ENCODE measurements at regions not wholly inside any gene's neighbourhood (a gene's known extent, or its start where the extent isn't known, plus 50 kb on each side); places are given as distances from the start of the nearest gene placed in this dataset.
"Not testable (repeated sequence)": the region's sequence is repeated elsewhere in the genome, so short reads cannot be mapped to it uniquely, and the experiment has no call there.

DNA sequence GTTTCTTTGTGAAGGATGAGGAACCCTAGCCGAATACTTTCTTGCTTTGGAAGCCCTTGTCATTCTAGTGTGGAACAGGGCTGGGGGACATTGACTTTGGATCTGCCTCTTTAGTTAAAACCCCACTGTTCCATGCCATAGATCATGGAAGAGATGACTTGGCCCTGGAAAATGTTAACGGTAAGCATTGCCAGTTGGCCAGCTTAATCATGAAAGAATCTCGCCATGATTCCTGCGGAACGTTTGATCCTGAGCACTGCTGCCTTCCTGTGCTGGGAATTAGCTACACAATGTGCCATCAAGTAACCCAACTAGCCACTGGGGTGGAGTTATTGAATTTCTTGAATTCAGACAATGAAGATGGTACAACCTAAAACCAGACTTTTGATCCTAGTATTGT, 177.6 kb upstream of the FZD8 start:
- Histone ChIP-seq H3K9ac (ENCODE audit: low read length) (no peak overlapping the region), H3K9me3 (ENCODE audit: control insufficient read depth, low read length) (no peaks in the 10 kb centered on the region), H3K27me3 (ENCODE audit: control insufficient read depth, insufficient read depth, low read length) (no peaks in the 10 kb centered on the region), H3K36me3 (ENCODE audit: control insufficient read depth, insufficient read depth, low read length) (no peaks in the 10 kb centered on the region), H3K4me3 (ENCODE audit: low read length) (no peak overlapping the region), H3K4me1 (ENCODE audit: control insufficient read depth, insufficient read depth, low read length) (no peaks in the 10 kb centered on the region)

DNA sequence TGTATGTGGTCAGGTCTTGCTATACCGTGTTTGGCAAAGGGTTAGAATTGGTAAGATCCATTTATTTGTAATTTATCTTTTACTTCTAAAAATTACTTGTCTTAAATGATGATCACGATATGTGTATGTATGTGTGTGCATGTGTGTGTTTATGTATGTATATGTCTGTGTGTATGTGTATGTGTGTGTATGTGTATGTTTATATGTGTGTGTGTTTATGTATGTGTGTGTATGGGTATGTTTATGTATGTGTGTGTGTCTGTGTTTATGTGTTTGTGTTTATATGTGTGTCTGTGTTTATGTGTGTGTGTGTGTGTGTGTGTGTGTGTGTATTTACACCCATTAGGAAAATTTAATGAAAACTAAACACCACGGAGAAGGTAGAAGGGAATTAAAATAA, 176.9 kb upstream of the FZD8 start:
- Histone ChIP-seq H3K9ac (ENCODE audit: low read length) (no peak overlapping the region), H3K4me1 (ENCODE audit: control insufficient read depth, insufficient read depth, low read length) (no peaks in the 10 kb centered on the region), H3K9me3 (ENCODE audit: control insufficient read depth, low read length) (no peaks in the 10 kb centered on the region), H3K36me3 (ENCODE audit: control insufficient read depth, insufficient read depth, low read length) (no peaks in the 10 kb centered on the region), H3K4me3 (ENCODE audit: low read length) (no peak overlapping the region), H3K27me3 (ENCODE audit: control insufficient read depth, insufficient read depth, low read length) (no peaks in the 10 kb centered on the region)

DNA sequence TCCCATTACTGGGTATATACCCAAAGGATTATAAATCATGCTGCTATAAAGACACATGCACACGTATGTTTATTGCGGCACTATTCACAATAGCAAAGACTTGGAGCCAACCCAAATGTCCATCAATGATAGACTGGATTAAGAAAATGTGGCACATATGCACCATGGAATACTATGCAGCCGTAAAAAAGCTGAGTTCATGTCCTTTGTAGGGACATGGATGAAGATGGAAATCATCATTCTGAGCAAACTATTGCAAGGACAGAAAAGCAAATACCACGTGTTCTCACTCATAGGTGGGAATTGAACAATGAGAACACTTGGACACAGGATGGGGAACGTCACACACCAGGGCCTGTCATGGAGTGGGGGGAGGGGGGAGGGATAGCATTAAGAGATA, 175.0 kb upstream of the FZD8 start:
- not testable (repeated sequence) for H3K9me3 ChIP-seq (ENCODE audit: control insufficient read depth, low read length); H3K27me3 ChIP-seq (ENCODE audit: control insufficient read depth, insufficient read depth, low read length); H3K36me3 ChIP-seq (ENCODE audit: control insufficient read depth, insufficient read depth, low read length); H3K4me1 ChIP-seq (ENCODE audit: control insufficient read depth, insufficient read depth, low read length); H3K4me3 ChIP-seq (ENCODE audit: low read length); H3K9ac ChIP-seq (ENCODE audit: low read length)

DNA sequence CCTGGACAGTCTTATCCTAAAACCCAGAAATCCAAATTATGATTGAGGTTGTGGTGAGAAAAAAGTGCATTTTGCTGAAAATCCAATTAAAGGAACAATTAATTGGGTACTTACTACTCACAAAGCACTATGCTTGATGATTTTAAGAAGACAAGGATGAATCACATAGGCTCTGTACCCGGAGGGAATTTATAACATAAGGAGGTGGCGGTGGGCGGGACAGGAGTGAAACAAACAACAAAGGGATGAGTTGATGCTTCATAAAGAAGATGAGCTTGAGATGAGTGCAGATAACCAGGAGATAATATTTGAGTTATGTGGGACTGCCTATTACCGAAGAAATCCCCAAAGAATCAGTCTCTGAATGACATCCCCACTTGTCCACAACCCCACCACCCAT, 171.1 kb upstream of the FZD8 start:
- Histone ChIP-seq H3K4me3 (ENCODE audit: low read length) (no peak overlapping the region), H3K27me3 (ENCODE audit: control insufficient read depth, insufficient read depth, low read length) (no peaks in the 10 kb centered on the region)

DNA sequence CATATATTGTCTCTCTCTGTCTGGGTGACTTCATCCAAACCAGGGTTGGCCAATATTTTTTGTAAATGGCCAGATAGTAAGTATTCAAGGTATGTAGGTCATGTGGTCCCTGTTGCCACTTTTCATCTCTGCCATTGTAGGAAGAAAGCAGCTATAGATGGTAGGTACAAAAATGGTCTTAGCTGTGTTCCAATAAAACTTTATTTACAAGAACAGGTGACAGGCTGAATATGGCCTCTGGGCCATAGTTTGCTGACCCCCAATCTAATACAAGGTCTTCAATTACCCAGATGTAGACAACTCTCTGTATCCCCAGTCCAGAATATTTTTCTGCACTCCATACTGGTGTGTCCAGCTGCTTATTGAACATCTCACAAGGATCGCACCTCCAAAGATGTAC, 166.2 kb upstream of the FZD8 start:
- no peaks in the 10 kb centered on the region for H3K36me3 ChIP-seq (ENCODE audit: control insufficient read depth, insufficient read depth, low read length)
- no peaks in the 10 kb centered on the region for H3K9me3 ChIP-seq (ENCODE audit: control insufficient read depth, low read length)
- no peaks in the 10 kb centered on the region for H3K4me1 ChIP-seq (ENCODE audit: control insufficient read depth, insufficient read depth, low read length)
- no peak overlapping the region for H3K9ac ChIP-seq (ENCODE audit: low read length)
- H3K27me3 ChIP-seq (ENCODE audit: control insufficient read depth, insufficient read depth, low read length) = no peaks in the 10 kb centered on the region
- no peak overlapping the region for H3K4me3 ChIP-seq (ENCODE audit: low read length)

More for the DNA sequence above, 171.1 kb upstream of the FZD8 start:
- Histone ChIP-seq H3K4me1 (ENCODE audit: control insufficient read depth, insufficient read depth, low read length) (no peaks in the 10 kb centered on the region), H3K9me3 (ENCODE audit: control insufficient read depth, low read length) (no peaks in the 10 kb centered on the region), H3K9ac (ENCODE audit: low read length) (no peak overlapping the region), H3K36me3 (ENCODE audit: control insufficient read depth, insufficient read depth, low read length) (no peaks in the 10 kb centered on the region)

DNA sequence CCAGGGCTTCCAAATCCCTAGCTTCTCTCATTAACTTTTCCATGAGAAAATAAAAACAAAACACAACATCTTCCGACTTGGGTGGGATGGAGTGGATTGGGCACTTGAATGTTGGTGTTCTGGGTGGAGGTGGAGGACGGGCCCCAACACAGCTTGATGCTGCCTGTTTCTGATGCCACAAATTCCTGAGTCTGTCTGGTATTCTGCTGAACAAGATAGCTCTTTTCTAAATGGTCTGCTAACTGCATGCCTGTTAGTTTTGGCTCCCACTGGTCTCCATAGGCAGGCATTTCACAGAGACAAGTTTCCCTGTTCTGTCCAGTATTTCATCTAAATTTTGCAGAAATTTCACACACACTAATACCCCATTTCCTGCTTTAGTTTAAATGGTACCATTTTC, 160.9 kb upstream of the FZD8 start:
- Histone ChIP-seq H3K4me1 (ENCODE audit: control insufficient read depth, insufficient read depth, low read length) (no peaks in the 10 kb centered on the region), H3K9ac (ENCODE audit: low read length) (no peak overlapping the region), H3K4me3 (ENCODE audit: low read length) (no peak overlapping the region), H3K36me3 (ENCODE audit: control insufficient read depth, insufficient read depth, low read length) (no peaks in the 10 kb centered on the region), H3K9me3 (ENCODE audit: control insufficient read depth, low read length) (no peaks in the 10 kb centered on the region), H3K27me3 (ENCODE audit: control insufficient read depth, insufficient read depth, low read length) (no peaks in the 10 kb centered on the region)

DNA sequence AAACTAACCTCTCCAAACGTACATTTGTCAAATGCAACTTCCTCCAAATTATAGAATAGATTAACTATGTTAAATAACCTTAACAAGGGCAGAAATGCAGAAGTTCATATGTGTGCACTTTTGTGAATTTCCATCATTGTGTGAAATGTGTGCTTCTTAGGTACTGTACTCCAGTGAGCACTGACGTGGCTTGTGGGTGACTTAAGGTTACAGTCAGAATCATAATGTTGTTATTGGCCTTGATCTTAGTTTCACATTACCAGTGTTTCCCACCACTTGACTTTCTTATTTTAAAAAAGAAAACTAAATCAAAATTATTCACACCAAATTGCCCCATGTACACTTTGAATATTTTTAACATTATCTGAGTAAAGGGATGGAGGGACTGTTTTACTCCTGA, 155.1 kb upstream of the FZD8 start:
- no peaks in the 10 kb centered on the region for H3K36me3 ChIP-seq (ENCODE audit: control insufficient read depth, insufficient read depth, low read length)
- no peaks in the 10 kb centered on the region for H3K27me3 ChIP-seq (ENCODE audit: control insufficient read depth, insufficient read depth, low read length)
- H3K4me3 ChIP-seq (ENCODE audit: low read length) = no peak overlapping the region
- no peak overlapping the region for H3K9ac ChIP-seq (ENCODE audit: low read length)
- H3K9me3 ChIP-seq (ENCODE audit: control insufficient read depth, low read length) = no peaks in the 10 kb centered on the region
- H3K4me1 ChIP-seq (ENCODE audit: control insufficient read depth, insufficient read depth, low read length) = no peaks in the 10 kb centered on the region

DNA sequence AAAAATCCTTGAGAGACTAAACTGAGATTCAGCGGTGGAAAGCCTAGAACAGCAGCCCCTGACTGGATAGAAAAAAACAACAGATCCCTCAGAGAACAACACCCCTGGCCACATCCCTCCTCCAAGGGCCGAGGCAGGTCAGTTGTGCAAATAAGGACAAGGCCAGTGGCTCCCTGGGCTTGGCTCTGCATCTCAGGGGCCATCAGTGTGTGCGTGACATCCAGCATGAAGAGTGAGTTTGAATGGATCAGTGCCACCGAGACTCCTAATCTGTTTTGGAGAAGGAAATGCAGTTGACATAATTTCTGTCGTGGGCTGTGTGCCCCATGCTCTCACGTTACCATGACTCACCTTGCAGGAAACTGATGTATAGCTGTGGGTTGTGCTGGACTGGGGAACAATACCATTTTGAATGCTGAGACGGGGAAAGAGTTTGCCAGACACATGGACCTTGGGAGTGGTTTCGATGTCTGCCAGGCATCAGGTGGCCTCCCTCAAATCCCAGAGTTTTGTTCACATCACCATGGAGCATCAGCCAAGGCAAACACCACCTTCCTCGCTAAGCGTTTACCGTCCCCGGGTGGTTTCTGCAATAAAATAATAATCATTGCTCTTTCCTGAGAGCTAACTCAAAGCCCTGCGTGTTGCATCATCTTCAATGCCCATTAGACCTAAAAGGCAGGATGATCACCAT, 153.2 kb upstream of the FZD8 start:
- H3K27me3 ChIP-seq (ENCODE audit: control insufficient read depth, insufficient read depth, low read length) = no peaks in the 10 kb centered on the region
- no peaks in the 10 kb centered on the region for H3K9me3 ChIP-seq (ENCODE audit: control insufficient read depth, low read length)
- H3K36me3 ChIP-seq (ENCODE audit: control insufficient read depth, insufficient read depth, low read length) = no peaks in the 10 kb centered on the region
- no peak overlapping the region for H3K4me3 ChIP-seq (ENCODE audit: low read length)
- no peaks in the 10 kb centered on the region for H3K4me1 ChIP-seq (ENCODE audit: control insufficient read depth, insufficient read depth, low read length)
- H3K9ac ChIP-seq (ENCODE audit: low read length) = no peak overlapping the region

DNA sequence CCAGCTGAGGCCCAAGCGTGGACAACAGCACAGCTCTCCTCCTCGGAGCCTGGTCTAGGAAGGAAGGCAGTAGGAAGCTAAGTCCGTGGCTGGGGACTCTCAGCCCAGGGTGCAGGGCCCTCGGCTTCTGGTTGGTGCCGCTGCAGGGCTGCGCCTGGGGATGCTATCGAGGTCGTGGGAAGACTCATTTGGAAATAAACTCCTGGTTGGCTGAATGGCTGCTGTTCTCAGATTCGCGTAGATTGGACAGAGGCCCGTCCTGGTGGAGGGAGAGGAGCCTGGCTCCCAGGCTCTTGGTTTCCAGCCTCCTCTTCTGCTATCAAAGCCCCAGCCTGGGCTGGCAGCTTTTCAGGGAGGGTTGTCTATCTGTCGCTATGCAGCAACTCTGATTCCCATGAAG, 152.6 kb upstream of the FZD8 start:
- no peaks in the 10 kb centered on the region for H3K9me3 ChIP-seq (ENCODE audit: control insufficient read depth, low read length)
- no peaks in the 10 kb centered on the region for H3K27me3 ChIP-seq (ENCODE audit: control insufficient read depth, insufficient read depth, low read length)
- no peaks in the 10 kb centered on the region for H3K4me1 ChIP-seq (ENCODE audit: control insufficient read depth, insufficient read depth, low read length)
- no peaks in the 10 kb centered on the region for H3K36me3 ChIP-seq (ENCODE audit: control insufficient read depth, insufficient read depth, low read length)
- no peak overlapping the region for H3K4me3 ChIP-seq (ENCODE audit: low read length)
- H3K9ac ChIP-seq (ENCODE audit: low read length) = no peak overlapping the region

DNA sequence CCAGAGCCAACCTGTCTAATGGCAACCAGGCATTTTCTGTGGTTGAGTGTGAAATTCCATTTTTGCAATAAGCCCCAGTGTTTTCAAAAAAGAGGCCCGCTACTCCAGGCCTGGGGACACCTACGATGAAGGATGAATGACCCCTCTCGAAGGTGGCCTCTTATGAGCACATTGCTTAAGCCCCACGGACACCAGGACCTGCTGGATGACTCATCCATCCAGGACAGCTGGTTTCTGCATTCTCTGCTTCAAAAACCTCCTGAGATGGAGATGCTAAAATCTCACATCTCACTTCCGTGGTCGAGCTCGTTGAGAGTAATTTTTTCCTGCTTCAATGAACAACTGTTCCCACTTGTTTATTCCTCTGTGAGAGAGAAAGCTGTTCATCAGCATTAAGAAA, 150.2 kb upstream of the FZD8 start:
- Histone ChIP-seq H3K4me1 (ENCODE audit: control insufficient read depth, insufficient read depth, low read length) (no peaks in the 10 kb centered on the region), H3K4me3 (ENCODE audit: low read length) (no peak overlapping the region), H3K9ac (ENCODE audit: low read length) (no peak overlapping the region), H3K9me3 (ENCODE audit: control insufficient read depth, low read length) (no peaks in the 10 kb centered on the region), H3K36me3 (ENCODE audit: control insufficient read depth, insufficient read depth, low read length) (no peaks in the 10 kb centered on the region), H3K27me3 (ENCODE audit: control insufficient read depth, insufficient read depth, low read length) (no peaks in the 10 kb centered on the region)

DNA sequence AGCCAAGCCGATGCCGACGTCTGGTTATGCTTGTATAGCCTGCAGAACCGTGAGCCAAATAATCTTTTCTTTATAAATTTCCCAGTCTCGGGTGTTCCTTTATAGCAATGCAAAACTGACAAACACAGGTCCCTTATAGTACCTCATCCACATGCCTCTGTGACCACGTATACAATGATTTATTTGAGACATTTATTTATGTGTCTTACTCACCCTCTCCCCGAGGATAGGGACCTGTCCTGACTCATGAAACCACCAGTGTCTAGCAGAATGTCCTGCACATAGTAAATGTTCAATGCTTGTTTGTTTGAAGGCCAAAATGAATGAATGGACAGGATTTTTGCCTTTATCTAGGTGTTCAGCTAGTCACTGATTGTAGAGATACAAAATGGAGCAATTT, 147.9 kb upstream of the FZD8 start:
- Histone ChIP-seq H3K9ac (ENCODE audit: low read length) (no peak overlapping the region), H3K27me3 (ENCODE audit: control insufficient read depth, insufficient read depth, low read length) (no peaks in the 10 kb centered on the region), H3K36me3 (ENCODE audit: control insufficient read depth, insufficient read depth, low read length) (no peaks in the 10 kb centered on the region), H3K9me3 (ENCODE audit: control insufficient read depth, low read length) (no peaks in the 10 kb centered on the region), H3K4me1 (ENCODE audit: control insufficient read depth, insufficient read depth, low read length) (no peaks in the 10 kb centered on the region), H3K4me3 (ENCODE audit: low read length) (no peak overlapping the region)

DNA sequence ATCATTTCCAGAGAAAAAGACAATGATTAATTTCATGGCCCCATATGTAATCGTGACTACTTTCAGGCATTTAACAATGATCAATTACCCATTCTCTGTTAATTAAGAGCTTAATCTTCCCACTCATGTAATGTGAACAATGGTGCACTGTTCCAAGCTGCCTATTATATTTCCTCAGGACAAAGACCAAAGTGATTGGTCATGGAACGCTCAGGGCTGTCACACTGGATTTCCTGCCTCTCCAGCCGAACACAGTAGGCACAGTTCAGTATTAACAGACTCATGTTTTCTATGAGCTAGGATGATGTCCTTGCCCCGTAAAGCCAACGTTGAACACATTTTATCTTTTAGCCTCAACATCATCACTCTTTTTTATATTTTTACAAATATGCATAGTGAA, 142.7 kb upstream of the FZD8 start:
- peaks cover 11% of the 10 kb centered on the region for H3K4me1 ChIP-seq (ENCODE audit: control insufficient read depth, insufficient read depth, low read length)
- no peak overlapping the region for H3K4me3 ChIP-seq (ENCODE audit: low read length)
- no peaks in the 10 kb centered on the region for H3K27me3 ChIP-seq (ENCODE audit: control insufficient read depth, insufficient read depth, low read length)
- no peak overlapping the region for H3K9ac ChIP-seq (ENCODE audit: low read length)
- no peaks in the 10 kb centered on the region for H3K9me3 ChIP-seq (ENCODE audit: control insufficient read depth, low read length)
- no peaks in the 10 kb centered on the region for H3K36me3 ChIP-seq (ENCODE audit: control insufficient read depth, insufficient read depth, low read length)

DNA sequence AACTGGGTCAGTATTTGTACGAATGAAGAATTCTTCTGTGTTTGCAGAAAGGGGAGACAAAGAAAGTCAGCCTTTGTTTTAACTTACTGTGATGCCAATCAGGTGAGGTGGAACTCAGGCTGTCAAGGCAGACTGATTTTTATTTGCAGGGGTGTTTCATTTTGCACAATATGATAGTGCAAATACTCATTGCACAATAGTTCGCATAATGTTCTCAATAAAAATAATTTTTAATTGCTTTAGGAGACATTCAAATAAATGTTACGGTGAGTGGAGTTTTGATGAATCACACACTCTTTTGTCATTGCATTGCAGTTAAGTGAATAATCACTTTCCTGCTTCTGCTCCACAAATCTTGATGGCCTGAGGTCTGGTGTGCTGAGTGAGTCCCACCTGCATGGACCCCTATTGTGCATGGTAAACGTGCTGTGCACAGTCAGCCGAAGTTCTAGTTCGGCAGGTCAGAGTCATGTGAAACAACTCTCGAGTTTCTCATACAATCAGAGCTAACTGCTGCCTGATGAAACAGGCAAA, 141.3 kb upstream of the FZD8 start:
- no peaks in the 10 kb centered on the region for H3K9me3 ChIP-seq (ENCODE audit: control insufficient read depth, low read length)
- H3K27me3 ChIP-seq (ENCODE audit: control insufficient read depth, insufficient read depth, low read length) = no peaks in the 10 kb centered on the region
- H3K4me1 ChIP-seq (ENCODE audit: control insufficient read depth, insufficient read depth, low read length) = peaks cover 11% of the 10 kb centered on the region
- no peak overlapping the region for H3K4me3 ChIP-seq (ENCODE audit: low read length)
- H3K36me3 ChIP-seq (ENCODE audit: control insufficient read depth, insufficient read depth, low read length) = no peaks in the 10 kb centered on the region
- H3K9ac ChIP-seq (ENCODE audit: low read length) = no peak overlapping the region
